DND-41 (cell line): ENCODE measurements at regions not wholly inside any gene's neighbourhood (a gene's known extent, or its start where the extent isn't known, plus 50 kb on each side); places are given as distances from the start of the nearest gene placed in this dataset.

Experiments
- ATAC-seq: fragments of 200-7000 bp; cut with Tn5 transposase; 3 replicates; pipeline ENCODE4 v1.9.1; 2021; ENCODE audit warnings: low read depth; ENCODE audit not compliant: insufficient read depth
- DNase-seq: peaks from one replicate; pipeline ENCODE4 v3.0.0-alpha.2; 2020
- H2AFZ ChIP-seq: 2 replicates; pipeline ENCODE4 v1.6.0; 2012; ENCODE audit warnings: low read depth, low read length
- H3K27ac ChIP-seq: 2 replicates; pipeline ENCODE4 v1.5.1; 2012; ENCODE audit warnings: low read length, inconsistent platforms
- H3K27me3 ChIP-seq: fragments of 200-600 bp; sonication (generic); 2 replicates; pipeline ENCODE4 v1.6.0; 2012; ENCODE audit warnings: low read length, mild to moderate bottlenecking, inconsistent platforms; ENCODE audit not compliant: insufficient read depth, poor library complexity
- H3K36me3 ChIP-seq: 2 replicates; pipeline ENCODE4 v1.5.1; 2012; ENCODE audit warnings: low read length, inconsistent platforms; ENCODE audit not compliant: insufficient read depth
- H3K4me1 ChIP-seq: 2 replicates; pipeline ENCODE4 v1.5.1; 2012; ENCODE audit warnings: mild to moderate bottlenecking, low read length; ENCODE audit not compliant: insufficient read depth
- H3K4me2 ChIP-seq: 2 replicates; pipeline ENCODE4 v1.6.0; 2012; ENCODE audit warnings: mild to moderate bottlenecking, moderate library complexity, low read length, inconsistent platforms; ENCODE audit not compliant: insufficient read depth
- H3K4me3 ChIP-seq, 2 experiments: fragments of 200-600 bp in 1 of 2; shearing (Covaris generic) in 1 of 2; 2 replicates each; pipeline ENCODE4 v1.5.1; 2012 to 2016; ENCODE audit warnings: inconsistent platforms in 2 of 2, low read length in 2 of 2, mild to moderate bottlenecking in 2 of 2, low read depth in 1 of 2, moderate library complexity in 1 of 2
- H3K79me2 ChIP-seq: 2 replicates; pipeline ENCODE4 v1.6.0; 2012; ENCODE audit warnings: low read length, inconsistent platforms; ENCODE audit not compliant: insufficient read depth
- H3K9ac ChIP-seq: 2 replicates; pipeline ENCODE4 v1.6.0; 2012; ENCODE audit warnings: low read depth, mild to moderate bottlenecking, inconsistent platforms, low read length, moderate library complexity
- H3K9me3 ChIP-seq: 2 replicates; pipeline ENCODE4 v1.5.1; 2012; ENCODE audit warnings: low read length, moderate library complexity, mild to moderate bottlenecking, inconsistent platforms; ENCODE audit not compliant: insufficient read depth, severe bottlenecking
- H4K20me1 ChIP-seq: 2 replicates; pipeline ENCODE4 v1.6.0; 2012; ENCODE audit warnings: low read length; ENCODE audit not compliant: insufficient read depth
- CTCF ChIP-seq: IDR thresholded peaks from 2 replicates; pipeline ENCODE4 v1.5.1; 2012; ENCODE audit warnings: borderline replicate concordance, low read length, moderate library complexity, mild to moderate bottlenecking; ENCODE audit not compliant: poor library complexity, severe bottlenecking; ENCODE audit errors: extremely low read depth
- EZH2 ChIP-seq: IDR thresholded peaks from 3 replicates; pipeline ENCODE4 v1.6.1; 2012; ENCODE audit warnings: borderline replicate concordance, low read depth, mild to moderate bottlenecking, moderate library complexity, low read length, inconsistent platforms; ENCODE audit not compliant: severe bottlenecking

GRCh38 chr12:107624493-107624892, 61.1 kb upstream of the PWP1 start:
- Histone ChIP-seq H3K36me3 (no peaks in the 10 kb centered on the region), H3K4me1 (no peaks in the 10 kb centered on the region), H3K4me3 (no peak overlapping the region), H3K9me3 (no peaks in the 10 kb centered on the region), H2AFZ (no peak overlapping the region), H3K79me2 (no peaks in the 10 kb centered on the region), H4K20me1 (no peaks in the 10 kb centered on the region), H3K27ac (no peak overlapping the region), H3K4me2 (no peak overlapping the region), H3K27me3 (no peaks in the 10 kb centered on the region), H3K9ac (no peak overlapping the region)
- DNase-seq = no peak
- TF ChIP-seq CTCF (no peak), EZH2 (no peak)
- ATAC-seq = no peak

DNA sequence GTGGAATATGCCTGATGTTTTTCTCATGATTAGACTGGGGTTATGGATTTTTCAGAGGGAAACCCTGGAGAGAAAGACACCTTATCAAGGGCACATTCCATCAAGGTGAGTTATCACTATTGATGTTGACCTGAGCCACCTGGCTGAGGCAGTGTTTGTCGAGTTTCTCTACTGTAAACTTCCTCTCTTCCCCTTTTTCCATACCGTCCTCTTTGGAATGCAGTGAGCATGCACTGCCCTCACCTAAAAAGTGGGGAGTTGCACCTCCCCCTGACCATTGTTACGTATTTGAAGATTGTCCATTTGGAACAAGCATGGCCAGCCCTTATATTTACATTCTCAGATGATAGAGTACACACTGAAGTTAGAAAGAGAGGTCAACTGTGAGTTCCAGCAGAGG, 53.9 kb upstream of the PWP1 start:
- Histone ChIP-seq H4K20me1 (no peaks in the 10 kb centered on the region), H3K4me1 (no peaks in the 10 kb centered on the region)

GRCh38 chr12:107632246-107632645, 53.4 kb upstream of the PWP1 start:
- no peak overlapping the region for H3K9ac ChIP-seq
- no peak for TF ChIP-seq CTCF
- no peak for TF ChIP-seq EZH2
- H3K4me1 ChIP-seq = no peaks in the 10 kb centered on the region
- no peak for ATAC-seq
- peaks cover 3% of the 10 kb centered on the region for H3K27me3 ChIP-seq
- H2AFZ ChIP-seq = no peak overlapping the region
- no peaks in the 10 kb centered on the region for H3K9me3 ChIP-seq
- H3K4me3 ChIP-seq = no peak overlapping the region
- H3K4me2 ChIP-seq = no peak overlapping the region
- no peak overlapping the region for H3K27ac ChIP-seq
- H4K20me1 ChIP-seq = no peaks in the 10 kb centered on the region
- DNase-seq = no peak
- no peaks in the 10 kb centered on the region for H3K36me3 ChIP-seq
- H3K79me2 ChIP-seq = no peaks in the 10 kb centered on the region

More for the DNA sequence above, 53.9 kb upstream of the PWP1 start:
- Histone ChIP-seq H3K9ac (no peak overlapping the region), H3K36me3 (no peaks in the 10 kb centered on the region), H3K9me3 (no peaks in the 10 kb centered on the region), H3K4me3 (no peak overlapping the region), H3K27me3 (peaks cover 3% of the 10 kb centered on the region), H3K79me2 (no peaks in the 10 kb centered on the region), H3K4me2 (no peak overlapping the region), H2AFZ (no peak overlapping the region), H3K27ac (no peak overlapping the region)
- no peak for DNase-seq
- TF ChIP-seq EZH2 (no peak), CTCF (no peak)
- no peak for ATAC-seq

GRCh38 chr12:107634530-107634929, 51.1 kb upstream of the PWP1 start:
- H3K27ac ChIP-seq = no peak overlapping the region
- H4K20me1 ChIP-seq = no peaks in the 10 kb centered on the region
- TF ChIP-seq CTCF (no peak), EZH2 (no peak)
- H3K36me3 ChIP-seq = no peaks in the 10 kb centered on the region
- H3K9ac ChIP-seq = no peak overlapping the region
- H3K79me2 ChIP-seq = no peaks in the 10 kb centered on the region
- no peak overlapping the region for H3K4me3 ChIP-seq
- H3K4me1 ChIP-seq = no peaks in the 10 kb centered on the region
- ATAC-seq = no peak
- H3K9me3 ChIP-seq = no peaks in the 10 kb centered on the region
- DNase-seq = no peak
- H3K4me2 ChIP-seq = no peak overlapping the region
- H2AFZ ChIP-seq = no peak overlapping the region
- peaks cover 8% of the 10 kb centered on the region for H3K27me3 ChIP-seq
